KG1 (cell line): ENCODE measurements at regions not wholly inside any gene's neighbourhood (a gene's known extent, or its start where the extent isn't known, plus 50 kb on each side); places are given as distances from the start of the nearest gene placed in this dataset.
"Not testable (repeated sequence)": the region's sequence is repeated elsewhere in the genome, so short reads cannot be mapped to it uniquely, and the experiment has no call there.

Experiments used
- DNase-seq: peaks from one replicate; lab custom pipeline; 2025; lab: John Stamatoyannopoulos, UW

DNA sequence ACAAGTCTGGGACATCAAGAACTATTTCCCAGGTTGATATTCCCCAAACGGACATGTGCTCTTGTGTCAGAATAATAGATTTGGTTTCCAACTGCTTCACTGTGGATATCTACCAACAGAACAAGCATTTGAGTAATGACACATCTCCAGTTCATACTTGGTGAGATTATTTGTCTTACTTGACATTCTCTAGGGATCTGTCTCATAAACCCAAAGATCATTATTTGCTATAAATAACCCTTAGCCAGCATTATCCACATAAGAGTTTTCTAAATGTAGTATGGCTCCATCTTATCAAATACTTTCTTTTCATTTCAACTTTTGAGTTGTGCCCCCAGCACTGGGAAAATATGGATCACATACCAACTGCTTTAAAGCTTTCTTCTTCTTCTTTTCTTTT lies 1063.9 kb upstream of the CDH18 start:
- DNase-seq, result no peak

DNA sequence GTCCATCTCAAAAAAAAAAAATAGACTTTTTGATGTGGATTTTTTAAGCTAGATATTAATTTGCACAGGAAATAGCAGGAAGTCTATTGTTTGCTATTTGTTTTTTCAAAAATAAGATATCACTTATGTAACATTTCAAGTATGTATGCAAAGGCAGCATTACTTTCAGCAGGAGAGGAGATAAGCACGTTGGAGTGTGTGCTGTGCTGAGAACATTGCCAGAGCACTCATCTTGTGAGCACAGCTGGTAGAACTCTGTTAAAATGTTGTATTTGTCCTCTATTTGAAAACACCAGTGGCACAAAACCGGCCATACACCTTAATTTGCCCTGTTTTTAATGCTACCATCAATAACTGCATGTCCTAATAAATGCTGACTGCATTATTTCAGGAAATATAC lies 1061.9 kb upstream of the CDH18 start:
- DNase-seq, result no peak

DNA sequence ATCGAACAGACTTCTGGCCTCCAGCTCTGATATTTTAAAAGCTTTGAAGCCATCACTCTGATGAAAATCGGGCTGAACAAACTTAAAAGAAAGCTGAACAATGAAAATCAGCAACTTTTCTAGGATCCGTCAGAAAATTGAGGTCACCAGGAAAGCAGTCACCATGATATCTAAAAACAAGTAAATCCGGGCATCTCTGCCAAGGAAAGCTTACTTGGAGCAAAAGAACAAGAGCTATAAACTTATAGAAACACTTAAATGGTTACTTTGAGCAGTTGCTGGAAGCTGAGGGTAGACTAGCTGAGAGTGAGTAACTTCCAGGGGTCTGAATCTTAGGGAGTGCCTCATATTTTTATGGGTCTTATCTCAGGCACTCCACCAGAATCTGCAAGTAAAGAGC lies 1043.0 kb upstream of the CDH18 start:
- no peak for DNase-seq

DNA sequence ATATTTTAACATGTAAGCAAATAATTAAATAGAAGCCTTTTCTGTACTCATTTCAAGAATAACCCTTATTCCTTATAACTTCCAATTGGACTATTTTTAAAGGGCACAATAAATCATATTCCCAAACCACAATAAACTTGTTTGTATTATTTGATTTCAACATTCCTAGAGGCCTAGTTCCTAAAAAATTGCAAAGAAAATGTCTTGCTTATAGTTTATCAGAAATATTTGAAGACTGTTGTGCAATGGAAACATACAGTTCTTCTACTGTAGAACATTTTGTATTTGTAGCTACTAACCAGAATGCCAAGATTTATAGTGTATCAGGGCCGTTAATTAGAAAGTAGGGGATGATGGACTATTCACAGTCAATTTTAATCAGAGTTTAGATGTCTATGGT lies 1037.0 kb upstream of the CDH18 start:
- DNase-seq, result no peak

DNA sequence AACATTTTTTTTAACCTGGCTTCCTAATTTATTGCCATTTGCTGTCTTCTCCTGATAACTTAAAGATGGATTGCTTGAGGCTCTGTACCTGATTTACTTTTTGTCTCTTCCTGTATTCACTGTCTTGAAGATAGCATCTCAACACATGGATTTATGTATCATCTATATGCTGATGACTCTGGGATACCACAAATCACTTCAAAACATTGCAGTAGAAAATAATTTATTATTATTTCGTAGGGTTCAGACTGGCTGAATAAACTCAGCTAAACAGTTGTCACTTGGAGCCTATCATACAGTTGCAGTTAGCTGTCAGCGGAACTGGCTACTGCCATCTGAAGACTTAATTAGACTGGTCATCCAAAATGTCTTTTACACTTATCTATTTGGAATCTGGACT lies 1025.2 kb upstream of the CDH18 start:
- no peak for DNase-seq

DNA sequence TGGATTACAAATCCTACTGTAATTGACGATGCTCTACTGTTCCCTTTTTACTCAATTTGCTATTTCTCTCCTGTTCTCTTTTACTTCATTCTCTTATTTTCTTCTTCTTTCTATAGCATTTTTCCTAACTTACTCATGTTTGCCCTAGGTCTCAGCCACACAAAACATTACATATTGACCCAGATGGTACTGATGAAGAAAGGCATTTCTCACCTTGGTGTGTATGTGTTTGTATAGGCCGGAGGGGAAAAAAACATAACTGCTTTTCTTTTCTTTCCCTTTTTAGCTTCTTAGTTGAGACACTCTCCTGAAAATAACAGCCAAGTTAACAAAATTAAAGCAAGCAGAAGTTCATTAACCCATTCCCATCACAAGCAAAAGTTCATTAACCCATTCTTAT lies 1019.8 kb upstream of the CDH18 start:
- no peak for DNase-seq

DNA sequence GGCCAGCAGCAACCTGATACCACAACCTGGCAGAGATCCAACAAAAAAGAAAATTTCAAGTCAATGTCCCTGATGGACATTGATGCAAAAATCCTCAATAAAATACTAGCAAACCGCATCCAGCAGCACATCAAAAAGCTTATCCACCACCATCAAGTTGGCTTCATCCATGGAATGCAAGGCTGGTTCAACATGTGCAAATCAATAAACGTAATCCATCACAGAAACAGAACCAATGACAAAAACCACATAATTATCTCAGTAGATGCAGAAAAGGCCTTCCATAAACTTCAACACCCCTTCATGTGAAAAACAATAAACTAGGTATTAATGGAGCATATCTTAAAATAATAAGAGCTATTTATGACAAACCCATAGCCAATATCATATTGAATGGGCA lies 1000.9 kb upstream of the CDH18 start:
- not testable (repeated sequence) for DNase-seq

DNA sequence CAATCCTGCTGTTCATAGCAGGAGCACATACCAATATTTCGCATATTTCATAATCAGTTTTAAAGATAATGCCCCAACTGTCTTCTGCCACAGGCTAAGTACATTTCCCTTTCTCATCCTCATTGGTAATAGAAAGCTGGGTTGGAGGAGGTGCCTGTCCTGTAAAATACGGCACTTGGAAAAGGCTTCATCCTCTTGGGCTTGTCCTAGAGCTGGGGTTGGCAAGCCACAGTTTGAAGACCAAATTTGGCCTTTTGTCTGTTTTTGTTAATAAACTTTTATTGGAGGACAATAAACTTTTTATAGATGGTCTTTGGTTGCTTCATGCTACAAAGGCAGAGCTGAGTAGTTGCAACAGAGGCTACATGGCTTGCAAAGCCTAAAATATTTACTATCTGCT lies 997.8 kb upstream of the CDH18 start:
- DNase-seq, result no peak

DNA sequence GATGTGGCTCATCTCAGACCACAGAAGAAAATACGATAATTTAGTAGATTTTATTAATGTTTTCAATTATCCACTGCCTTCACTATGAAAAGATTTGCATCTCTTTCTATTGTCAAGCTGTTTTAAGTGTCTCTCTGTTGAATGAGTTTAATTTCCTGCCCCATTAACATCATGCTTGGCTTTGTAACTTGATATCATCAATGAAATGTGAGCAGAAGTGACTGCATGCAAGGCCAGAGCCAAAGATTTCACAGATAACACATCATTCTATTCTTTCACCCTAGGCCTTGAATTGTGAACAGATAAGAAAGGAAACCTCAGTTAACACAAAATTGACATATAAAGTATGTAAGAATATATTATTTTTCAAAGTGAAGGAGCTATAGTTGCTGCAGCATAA lies 986.4 kb upstream of the CDH18 start:
- no peak for DNase-seq

DNA sequence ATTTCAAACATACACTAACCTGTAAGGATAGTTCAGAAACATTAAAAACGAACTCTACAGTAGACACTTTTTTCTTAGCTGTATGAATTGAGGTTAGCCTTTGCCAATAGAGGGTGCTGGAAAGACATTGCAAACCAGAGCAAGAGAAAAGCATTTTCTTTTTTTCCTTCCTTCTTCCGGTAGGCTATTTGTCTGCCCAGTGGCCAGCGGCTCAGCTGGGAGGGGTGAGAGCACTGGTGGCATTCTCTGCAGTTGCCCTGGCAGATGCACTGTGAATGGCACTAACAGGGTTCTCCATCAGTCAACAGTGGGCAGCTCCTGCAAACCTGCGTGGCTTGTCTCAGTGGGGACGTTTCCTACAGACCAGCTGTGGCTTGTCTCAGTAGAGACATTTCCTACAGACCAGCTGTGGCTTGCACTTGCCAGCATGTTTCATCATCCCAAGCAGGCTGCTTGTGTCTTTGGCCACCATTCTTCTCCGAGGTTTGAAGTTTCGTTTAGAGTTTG lies 984.5 kb upstream of the CDH18 start:
- no peak for DNase-seq

DNA sequence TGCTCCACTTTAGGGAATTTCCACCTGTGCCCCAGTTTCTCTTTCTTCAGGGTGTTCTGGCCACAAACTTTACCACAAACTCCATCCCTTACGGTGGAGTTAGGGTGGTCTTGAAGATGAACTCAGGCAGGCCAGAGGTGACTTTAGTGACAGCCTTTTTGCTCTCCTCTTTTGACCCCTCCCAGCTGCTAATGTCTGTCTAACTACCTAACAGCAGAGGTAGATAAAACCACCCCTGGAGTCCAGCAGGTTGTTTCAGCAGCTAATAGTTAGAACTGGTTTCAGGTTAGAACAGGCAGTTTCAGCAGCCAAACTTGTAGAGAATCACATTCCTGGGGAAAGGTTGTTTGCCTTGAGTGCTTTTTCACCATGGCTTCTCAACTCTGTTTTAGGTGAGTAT lies 971.3 kb upstream of the CDH18 start:
- DNase-seq, result no peak

DNA sequence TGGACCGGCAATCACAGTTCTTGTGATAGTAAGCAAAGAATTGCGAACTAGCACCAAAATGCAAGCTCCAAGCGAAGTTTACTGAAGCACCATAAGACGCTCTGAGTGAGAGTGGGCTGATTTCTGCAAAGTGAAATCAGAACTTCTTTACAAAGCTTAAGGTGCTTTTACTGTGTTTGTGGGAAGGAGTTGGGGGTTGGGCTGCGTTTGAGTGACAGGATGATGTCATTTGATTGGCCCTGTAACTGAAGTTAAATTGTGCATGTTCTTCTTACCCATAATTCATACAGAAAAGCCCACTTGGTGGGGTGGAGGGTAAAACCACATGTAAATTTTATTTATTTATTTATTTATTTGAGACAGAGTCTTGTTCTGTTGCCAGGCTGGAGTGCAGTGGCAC lies 970.6 kb upstream of the CDH18 start:
- no peak for DNase-seq

DNA sequence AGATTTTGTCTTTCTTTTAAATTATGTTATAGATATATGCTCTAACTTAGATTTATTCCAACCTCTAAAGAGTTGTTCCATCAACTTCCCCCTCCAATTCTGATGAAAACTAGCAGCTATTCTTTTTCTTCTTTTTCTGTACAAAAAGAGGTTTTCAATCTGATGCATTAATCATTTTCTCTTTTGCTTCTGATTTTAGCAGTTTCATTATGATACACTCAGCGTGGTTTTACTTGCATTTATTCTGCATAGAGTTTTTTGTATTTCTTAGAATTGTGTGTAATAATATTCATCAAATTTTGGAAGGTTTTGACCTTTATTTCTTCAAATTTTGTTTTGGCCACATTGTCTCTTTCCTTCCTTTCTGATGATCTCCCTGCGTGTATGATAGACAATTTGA lies 968.1 kb upstream of the CDH18 start:
- no peak for DNase-seq

DNA sequence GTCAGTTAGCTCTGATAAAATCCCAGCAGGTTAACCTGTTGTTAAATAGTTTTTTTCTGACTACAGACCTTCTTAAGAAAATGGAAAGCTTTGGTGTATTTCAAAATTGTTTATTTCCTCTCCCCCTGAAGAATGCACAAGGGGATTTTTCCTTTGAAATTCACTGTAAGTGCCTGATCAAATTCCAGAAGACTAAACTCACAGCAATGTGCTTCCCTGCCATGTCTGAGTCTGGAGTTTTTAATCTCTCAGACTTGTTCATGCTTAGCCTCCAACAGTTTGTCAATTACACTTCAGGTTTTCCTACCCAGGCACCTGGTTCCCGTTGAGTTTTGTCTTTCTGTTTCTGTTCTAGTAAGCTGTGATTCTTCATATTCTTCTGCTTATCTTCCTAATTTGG lies 961.6 kb upstream of the CDH18 start:
- no peak for DNase-seq

DNA sequence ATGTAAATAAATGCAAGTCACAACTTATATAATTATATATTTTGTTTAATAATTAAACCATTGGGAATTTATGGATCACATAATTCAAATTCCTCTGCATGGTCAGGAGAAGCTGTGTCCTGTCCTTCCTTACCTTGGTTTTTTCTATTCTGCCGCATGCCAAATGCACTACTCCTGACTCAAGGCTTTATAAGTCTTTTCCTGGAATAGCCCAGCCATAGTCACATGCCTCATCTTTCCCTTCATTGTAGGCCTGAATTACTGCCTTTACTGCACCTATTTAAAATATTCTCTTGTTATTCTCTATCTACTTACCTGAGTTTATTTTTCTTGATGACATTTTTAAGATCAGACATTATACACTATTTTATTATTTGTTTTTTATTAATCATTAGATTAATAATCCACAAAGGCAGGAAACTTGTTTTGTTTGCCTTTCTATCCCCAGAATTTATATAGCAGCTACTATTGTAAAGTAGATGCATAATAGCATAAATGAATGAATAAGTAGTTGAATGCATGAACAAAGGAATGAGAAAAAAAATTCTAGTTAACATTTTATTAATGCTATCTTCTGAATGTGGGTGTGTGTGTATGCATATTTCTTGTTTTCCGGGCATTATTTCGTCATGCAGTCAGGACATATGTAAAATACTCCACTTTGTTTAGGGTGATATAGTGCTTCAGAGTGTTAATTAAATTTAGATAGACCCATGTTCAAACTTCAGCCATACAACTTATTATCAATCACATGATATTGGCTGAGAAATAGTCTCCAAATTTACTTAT lies 955.4 kb upstream of the CDH18 start:
- not testable (repeated sequence) for DNase-seq

DNA sequence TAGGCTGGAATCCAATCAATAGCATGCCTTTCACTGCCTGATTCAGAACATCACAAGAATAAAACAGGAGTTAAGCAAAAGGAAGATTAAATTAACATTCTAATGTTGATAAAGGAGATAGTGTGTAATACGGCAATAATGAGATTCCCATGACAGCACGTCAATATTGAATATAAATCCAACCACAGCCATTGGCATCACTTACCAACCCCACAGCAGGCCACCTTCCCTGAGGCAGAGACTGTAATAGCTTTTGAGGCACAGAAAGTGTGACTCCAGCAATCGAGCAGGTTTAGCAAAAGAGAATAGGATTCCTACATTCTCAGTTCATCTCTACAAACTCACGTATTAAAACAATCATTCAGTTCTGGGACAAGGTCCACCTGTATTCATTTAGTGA lies 954.6 kb upstream of the CDH18 start:
- not testable (repeated sequence) for DNase-seq

DNA sequence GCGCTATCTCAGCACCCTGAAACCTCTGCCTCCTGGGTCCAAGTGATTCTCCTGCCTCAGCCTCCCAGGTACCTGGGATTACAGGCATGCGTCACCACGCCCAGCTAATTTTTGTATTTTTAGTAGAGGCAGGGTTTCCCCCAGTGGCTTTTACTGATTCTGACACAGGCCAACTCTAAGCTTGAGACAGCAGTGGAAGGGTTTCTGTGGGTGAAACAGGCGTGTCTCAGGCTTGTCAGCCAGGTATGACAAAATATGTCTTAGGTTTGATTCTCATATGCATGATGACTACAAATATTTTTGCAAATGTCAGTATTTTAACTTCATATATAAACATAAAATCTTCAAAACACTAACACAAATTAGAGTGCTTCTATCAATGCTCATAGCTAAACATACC lies 952.8 kb upstream of the CDH18 start:
- DNase-seq, result not testable (repeated sequence)

DNA sequence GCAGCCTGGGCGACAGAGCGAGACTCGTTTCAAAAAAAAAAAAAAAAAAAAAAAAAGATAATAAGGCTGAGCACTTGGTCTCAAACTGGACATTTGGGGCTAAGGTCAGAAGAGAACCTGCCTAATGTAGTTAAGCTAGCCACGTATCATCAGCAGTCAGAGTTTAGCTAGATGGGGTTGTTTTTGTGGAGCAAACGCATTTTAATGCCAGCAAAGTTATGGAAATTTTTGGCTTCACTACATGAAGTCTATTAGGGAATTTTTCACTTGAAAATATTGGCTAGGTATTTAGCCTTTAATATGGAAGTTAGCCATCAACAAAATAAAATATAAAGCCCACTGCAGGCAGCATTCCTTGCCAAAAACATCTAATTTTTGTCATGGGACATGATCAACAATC lies 902.9 kb upstream of the CDH18 start:
- not testable (repeated sequence) for DNase-seq

DNA sequence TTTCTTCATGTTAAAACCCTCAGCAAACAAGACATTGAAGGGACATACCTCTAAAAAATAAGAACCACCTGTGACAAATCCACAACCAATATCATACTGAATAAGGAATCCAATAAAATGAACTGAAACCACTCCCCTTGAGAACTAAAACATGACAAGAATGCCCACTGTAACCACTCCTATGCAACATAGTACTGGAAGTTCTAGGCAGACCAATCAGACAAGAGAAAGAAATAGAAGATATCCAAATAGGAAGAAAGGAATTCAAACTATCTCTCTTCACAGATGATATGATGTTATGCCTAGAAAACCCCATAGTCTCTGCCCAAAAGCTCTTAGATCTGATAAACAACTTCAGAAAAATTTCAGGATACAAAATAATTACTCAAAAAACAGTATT lies 887.7 kb upstream of the CDH18 start:
- not testable (repeated sequence) for DNase-seq

DNA sequence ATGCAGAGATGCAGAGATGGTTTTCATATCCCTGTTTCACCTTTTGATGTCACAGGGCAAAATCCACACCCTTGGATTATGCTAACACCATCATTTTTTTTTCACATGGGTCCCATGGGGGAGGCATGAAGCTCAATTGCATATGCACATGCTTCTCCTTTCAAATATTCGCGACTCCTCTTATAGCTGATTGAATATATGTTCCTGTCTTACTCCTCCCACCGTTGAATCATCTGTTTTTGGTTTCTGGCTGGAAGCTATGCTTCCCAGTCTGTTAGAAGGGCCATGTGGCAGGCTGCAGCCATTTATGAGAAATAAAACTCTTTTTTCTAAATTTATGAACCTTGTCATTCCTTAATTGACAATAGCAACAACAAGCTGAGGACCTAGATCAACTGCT lies 877.9 kb upstream of the CDH18 start:
- DNase-seq, result not testable (repeated sequence)

DNA sequence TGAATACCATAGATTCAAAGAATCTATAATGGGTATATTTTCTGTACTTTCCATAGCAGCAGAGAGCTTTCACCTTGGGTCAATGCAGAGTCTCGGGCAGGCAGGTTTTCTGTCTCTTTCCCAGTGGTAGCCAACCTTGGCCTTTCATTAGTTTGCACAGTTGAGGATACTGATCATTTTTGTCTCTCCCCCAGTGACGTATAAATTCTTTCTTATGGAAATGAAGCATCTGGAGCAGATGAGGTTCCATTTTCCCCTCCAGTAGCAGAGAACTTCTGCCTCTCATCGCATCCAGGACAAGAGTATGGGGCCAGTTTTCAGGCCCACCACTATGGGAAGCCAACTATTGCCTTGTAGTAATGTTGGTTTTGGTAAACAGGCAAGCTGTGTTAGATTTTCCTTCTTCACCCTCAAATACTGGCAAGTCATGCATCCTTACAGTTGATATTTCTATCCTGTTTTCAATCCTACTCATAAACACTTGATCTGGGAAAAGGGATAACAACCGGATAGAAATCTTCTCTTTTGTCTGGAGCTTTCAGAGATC lies 845.2 kb upstream of the CDH18 start:
- DNase-seq, result no peak

DNA sequence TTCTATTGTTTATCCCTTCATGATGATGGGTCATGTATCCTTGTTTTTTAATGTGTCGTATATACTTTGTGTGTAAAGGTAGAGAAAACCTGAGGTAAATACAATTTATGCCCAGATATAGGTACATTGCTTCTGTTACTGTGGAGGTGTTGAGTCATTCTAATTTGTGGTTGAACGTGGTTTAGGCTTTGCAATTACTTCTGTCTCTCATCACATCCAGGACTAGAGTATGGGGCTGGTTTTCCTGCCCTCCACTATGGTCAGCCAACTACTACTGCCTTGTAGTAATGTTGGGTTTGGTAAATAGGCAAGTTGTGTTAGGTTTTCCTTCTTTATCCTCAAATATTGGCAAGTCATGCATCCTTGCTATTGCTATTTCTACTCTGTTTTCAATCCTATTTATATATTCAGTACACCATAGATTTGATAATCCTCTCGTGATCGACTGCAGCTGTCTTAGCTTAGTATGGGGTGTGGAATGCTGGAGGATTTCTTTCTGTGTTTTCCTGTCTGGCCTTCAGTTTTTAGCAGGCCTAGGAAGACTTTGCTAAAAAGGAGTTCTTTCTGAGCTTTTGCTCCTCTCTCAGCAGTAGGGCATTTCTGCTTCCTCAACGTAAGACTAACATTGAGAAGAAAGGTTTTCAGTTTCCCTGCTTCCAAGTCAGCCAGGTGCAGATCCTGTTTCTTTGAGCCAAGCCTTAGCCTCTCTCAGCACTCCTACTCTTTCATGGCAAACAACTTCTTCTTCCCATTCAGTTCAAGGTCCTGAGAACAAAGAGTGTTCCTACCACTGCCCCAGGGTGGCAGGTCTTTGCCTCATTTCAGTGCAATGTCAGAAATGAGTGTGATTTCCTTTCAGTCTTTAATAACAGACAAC lies 844.4 kb upstream of the CDH18 start:
- no peak for DNase-seq

DNA sequence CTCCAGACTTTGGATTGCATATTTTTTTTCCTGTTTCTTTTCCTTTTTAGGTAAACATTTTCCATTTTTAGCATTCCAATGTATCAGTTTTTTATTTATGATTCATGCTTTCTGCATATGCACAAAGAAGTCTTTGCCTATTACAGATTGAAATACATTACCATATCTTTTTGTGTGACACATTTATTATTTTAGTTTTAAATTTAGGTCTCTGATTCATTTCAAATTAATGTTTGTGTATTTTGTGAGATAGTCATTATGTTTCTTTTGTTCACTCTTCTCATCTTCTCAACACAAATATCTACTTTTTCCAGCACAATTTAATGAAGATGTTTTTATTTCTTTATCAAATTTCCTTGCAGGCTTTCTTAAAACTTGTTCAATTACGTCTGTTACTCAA lies 838.0 kb upstream of the CDH18 start:
- DNase-seq, result not testable (repeated sequence)
